Stomach (tissue), 4 donors: ENCODE measurements at regions not wholly inside any gene's neighbourhood (a gene's known extent, or its start where the extent isn't known, plus 50 kb on each side); places are given as distances from the start of the nearest gene placed in this dataset.

Experiments
- CTCF ChIP-seq, 7 experiments: fragments of 450-650 bp in 4 of 7; fragments of 200-600 bp in 3 of 7; sonication (generic) in 3 of 7; IDR thresholded peaks; one replicate each; pipeline ENCODE4 v1.5.1; 2016 to 2019; ENCODE audit warnings: antibody characterized with exemption in 7 of 7, control low read depth in 2 of 7, mild to moderate bottlenecking in 1 of 7
- POLR2A ChIP-seq, 4 donors: fragments of 450-650 bp; IDR thresholded peaks; one replicate each; pipeline ENCODE4 v1.6.1; 2016; ENCODE audit warnings: antibody characterized with exemption in 4 of 4, control low read depth in 2 of 4, mild to moderate bottlenecking in 1 of 4, moderate library complexity in 1 of 4
- POLR2AphosphoS5 ChIP-seq, 3 donors: sonication (generic); formaldehyde crosslinking; IDR thresholded peaks; one replicate each; pipeline ENCODE4 v1.6.1; 2016; ENCODE audit warnings: antibody characterized with exemption in 3 of 3

DNA sequence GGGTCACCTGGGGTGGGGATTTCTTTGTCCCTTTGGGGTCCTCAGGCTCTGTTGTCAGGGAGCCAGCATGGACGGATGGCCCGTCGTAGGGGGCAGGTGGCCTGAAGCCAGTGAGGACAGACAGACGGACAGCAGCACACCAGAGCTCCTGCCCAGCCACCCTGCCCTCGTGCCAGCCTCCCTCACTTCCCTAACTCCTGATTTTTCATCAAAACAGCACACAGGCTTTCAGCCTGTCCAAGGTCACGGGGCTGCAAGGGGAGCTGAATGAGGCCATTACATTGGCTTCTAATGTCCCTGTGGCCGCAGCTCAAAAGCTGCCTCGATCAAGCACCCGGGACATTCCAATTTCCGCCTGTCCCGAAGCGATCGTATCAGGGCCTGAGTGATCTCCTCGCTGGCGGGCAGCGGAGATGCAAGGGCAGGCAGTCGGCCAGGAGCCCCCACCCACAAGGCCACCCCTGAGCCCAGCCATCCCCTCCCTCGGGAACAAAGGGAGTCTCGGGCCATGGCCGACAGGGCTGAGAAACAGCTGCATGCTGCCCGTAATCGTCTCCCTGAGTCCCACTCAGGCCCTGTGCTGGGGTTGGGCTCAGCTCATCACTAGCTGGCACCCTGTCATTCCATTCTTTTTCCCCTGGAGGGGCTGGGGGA is 50.5 kb upstream of the RNU6ATAC start:
- TF ChIP-seq CTCF (IDR thresholded peaks at IDR 0.05) (no peak), POLR2AphosphoS5 (IDR thresholded peaks at IDR 0.05) (no peak), POLR2A (IDR thresholded peaks at IDR 0.05) (no peak)
